B cell (primary cell): ENCODE measurements at regions not wholly inside any gene's neighbourhood (a gene's known extent, or its start where the extent isn't known, plus 50 kb on each side); places are given as distances from the start of the nearest gene placed in this dataset.

ENCODE experiments used
- ATAC-seq: fragments of 200-7000 bp; cut with Tn5 transposase; one replicate; pipeline ENCODE4 v1.10.0; 2021; ENCODE audit warnings: low read depth, mild to moderate bottlenecking, moderate number of reproducible peaks, moderate library complexity
- CTCF ChIA-PET: fragments of 350-600 bp; sonication (Branson Sonifier 250); formaldehyde crosslinking; loops from one replicate; lab custom pipeline; 2021; ENCODE audit warnings: antibody characterized with exemption, inconsistent platforms; lab: Charles Lee
- POLR2A ChIA-PET: fragments of 350-600 bp; sonication (Branson Sonifier 250); formaldehyde crosslinking; loops from one replicate; lab custom pipeline; 2021; ENCODE audit warnings: antibody characterized with exemption; lab: Charles Lee
- DNase-seq: peaks from one replicate; pipeline ENCODE4 v3.0.0; 2013
- H2AFZ ChIP-seq: 2 replicates; pipeline ENCODE4 v1.6.1; 2012; ENCODE audit warnings: mild to moderate bottlenecking, low read depth, low read length; ENCODE audit not compliant: insufficient read depth, poor library complexity, severe bottlenecking
- H3K27ac ChIP-seq, 2 donors: 1 replicate in 1 of 2; 2 replicates in 1 of 2; pipeline ENCODE4 v1.5.1; 2012 to 2013; ENCODE audit warnings: low read length in 2 of 2, mild to moderate bottlenecking in 2 of 2, moderate library complexity in 1 of 2
- H3K27me3 ChIP-seq, 4 experiments: fragments of 200-600 bp in 1 of 4; sonication (generic) in 1 of 4; replicated peaks in 1 of 4; 1 replicate in 2 of 4; 2 replicates in 2 of 4; pipeline versions ENCODE4 v1.6.1 to v1.7.0; 2013 to 2016; ENCODE audit warnings: low read length in 3 of 4, mild to moderate bottlenecking in 2 of 4, mixed read lengths in 1 of 4, moderate library complexity in 1 of 4; ENCODE audit not compliant: insufficient read depth in 4 of 4, control insufficient read depth in 3 of 4; ENCODE audit errors: control extremely low read depth in 1 of 4
- H3K36me3 ChIP-seq, 2 experiments: replicated peaks in 1 of 2; 1 replicate in 1 of 2; 2 replicates in 1 of 2; pipeline versions ENCODE4 v1.6.1 to v1.7.1; 2013; ENCODE audit warnings: low read length in 1 of 2; ENCODE audit not compliant: insufficient read depth in 2 of 2, control insufficient read depth in 1 of 2; ENCODE audit errors: control extremely low read depth in 1 of 2, extremely low read depth in 1 of 2
- H3K4me1 ChIP-seq, 2 donors: fragments of 200-600 bp in 1 of 2; sonication (generic) in 1 of 2; 1 replicate in 1 of 2; 2 replicates in 1 of 2; pipeline versions ENCODE4 v1.5.1 to v1.6.1; 2013 to 2017; ENCODE audit warnings: low read length in 2 of 2; ENCODE audit not compliant: control insufficient read depth in 2 of 2, insufficient read depth in 2 of 2
- H3K4me2 ChIP-seq: replicated peaks from 2 replicates; pipeline ENCODE3; 2012; ENCODE audit warnings: mild to moderate bottlenecking, low read depth, low read length; ENCODE audit not compliant: poor library complexity, severe bottlenecking
- H3K4me3 ChIP-seq, 5 experiments: fragments of 200-600 bp in 1 of 5; sonication (generic) in 1 of 5; 1 replicate in 3 of 5; 2 replicates in 2 of 5; pipeline versions ENCODE4 v1.5.1 to v1.7.0; 2011 to 2016; ENCODE audit warnings: low read length in 4 of 5, mild to moderate bottlenecking in 4 of 5, low read depth in 2 of 5, control low read depth in 1 of 5, moderate library complexity in 1 of 5; ENCODE audit not compliant: insufficient read depth in 1 of 5; ENCODE audit errors: control extremely low read depth in 1 of 5, extremely low read depth in 1 of 5
- H3K79me2 ChIP-seq: fragments of 200-600 bp; sonication (generic); one replicate; pipeline ENCODE4 v1.6.0; 2016; ENCODE audit warnings: low read length; ENCODE audit not compliant: control insufficient read depth, insufficient read depth
- H3K9ac ChIP-seq: fragments of 200-600 bp; sonication (generic); 2 replicates; pipeline ENCODE4 v1.6.1; 2017; ENCODE audit warnings: mild to moderate bottlenecking, low read length, moderate library complexity
- H3K9me3 ChIP-seq, 3 donors: one replicate each; pipeline versions ENCODE4 v1.6.1 to v1.7.1; 2013; ENCODE audit warnings: low read length in 2 of 3; ENCODE audit not compliant: control insufficient read depth in 2 of 3, insufficient read depth in 1 of 3; ENCODE audit errors: control extremely low read depth in 1 of 3
- H4K20me1 ChIP-seq: 2 replicates; pipeline ENCODE4 v1.6.0; 2012; ENCODE audit warnings: mild to moderate bottlenecking, low read length; ENCODE audit not compliant: insufficient read depth, control insufficient read depth, poor library complexity, severe bottlenecking
- H3K27ac Mint-ChIP-seq: one replicate; pipeline ENCODE4 v1.8.0; 2021; ENCODE audit warnings: mixed read lengths
- H3K27me3 Mint-ChIP-seq: one replicate; pipeline ENCODE4 v1.8.0; 2021; ENCODE audit warnings: mixed read lengths
- H3K4me1 Mint-ChIP-seq: one replicate; pipeline ENCODE4 v1.8.0; 2021; ENCODE audit warnings: mixed read lengths
- H3K4me3 Mint-ChIP-seq: one replicate; pipeline ENCODE4 v1.8.0; 2021; ENCODE audit warnings: mixed read lengths
- H3K9me3 Mint-ChIP-seq: one replicate; pipeline ENCODE4 v1.8.0; 2022; ENCODE audit warnings: mixed read lengths; ENCODE audit not compliant: insufficient read depth
- EZH2 ChIP-seq: IDR thresholded peaks from 2 replicates; pipeline ENCODE4 v1.6.1; 2012; ENCODE audit warnings: borderline replicate concordance, low read depth, mild to moderate bottlenecking, moderate library complexity, low read length; ENCODE audit not compliant: insufficient read depth, poor library complexity, severe bottlenecking
- WGBS: methylation state at CpG from one replicate; pipeline ENCODE4 v1.1.5; 2013; ENCODE audit warnings: missing lambda C conversion rate; ENCODE audit not compliant: insufficient coverage; 5-methylcytosine and 5-hydroxymethylcytosine counted together
- intact Hi-C: fragments of 100-400 bp; cut with micrococcal nuclease; formaldehyde crosslinking; loops from one replicate; pipeline ENCODE4 v1.10.0; 2022
- TF ChIP-seq, protein P1 (sequence below): fragments of 200-600 bp; IDR thresholded peaks from one replicate; pipeline ENCODE4 v1.8.0; 2022; ENCODE audit warnings: antibody characterized with exemption, mild to moderate bottlenecking

DNA sequence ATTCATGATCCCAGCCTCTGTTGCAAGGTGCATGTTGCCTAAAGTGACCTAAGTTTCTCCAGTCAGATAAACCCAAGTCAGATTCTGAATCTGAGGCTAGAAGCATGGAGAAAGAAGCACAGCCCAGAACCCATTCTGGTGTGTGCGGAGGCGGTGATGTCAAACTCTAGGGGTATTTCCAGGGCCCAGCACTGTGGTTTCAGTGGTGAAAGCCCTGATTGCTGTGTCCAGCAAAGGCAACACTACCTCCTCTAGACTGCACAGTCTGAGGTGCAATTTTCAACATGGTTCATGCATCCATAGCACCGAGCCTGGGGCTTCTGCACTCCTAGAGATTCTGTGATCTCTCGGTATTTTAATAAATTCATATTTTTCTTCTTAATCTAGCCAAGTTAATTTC lies 264.8 kb upstream of the KLHL29 start:
- H3K4me3 ChIP-seq: no peak overlapping the region
- no peaks in the 10 kb centered on the region for H3K79me2 ChIP-seq
- CTCF ChIA-PET: no interaction called here
- H3K9ac ChIP-seq: no peak overlapping the region
- no peaks in the 10 kb centered on the region for H3K9me3 ChIP-seq
- H3K27me3 Mint-ChIP-seq: no peaks in the 10 kb centered on the region
- no peaks in the 10 kb centered on the region for H3K36me3 ChIP-seq
- H3K4me2 ChIP-seq: no peak overlapping the region
- no peak overlapping the region for H3K27ac Mint-ChIP-seq
- H3K4me1 ChIP-seq: no peaks in the 10 kb centered on the region
- no peak for DNase-seq
- no peaks in the 10 kb centered on the region for H3K9me3 Mint-ChIP-seq
- ATAC-seq: no peak
- POLR2A ChIA-PET: no interaction called here
- no peak overlapping the region for H2AFZ ChIP-seq
- H3K27ac ChIP-seq: no peak overlapping the region
- H3K4me1 Mint-ChIP-seq: no peaks in the 10 kb centered on the region
- no peaks in the 10 kb centered on the region for H4K20me1 ChIP-seq
- intact Hi-C loops: no loop called here
- no peak for TF ChIP-seq EZH2
- TF ChIP-seq, protein P1, sequence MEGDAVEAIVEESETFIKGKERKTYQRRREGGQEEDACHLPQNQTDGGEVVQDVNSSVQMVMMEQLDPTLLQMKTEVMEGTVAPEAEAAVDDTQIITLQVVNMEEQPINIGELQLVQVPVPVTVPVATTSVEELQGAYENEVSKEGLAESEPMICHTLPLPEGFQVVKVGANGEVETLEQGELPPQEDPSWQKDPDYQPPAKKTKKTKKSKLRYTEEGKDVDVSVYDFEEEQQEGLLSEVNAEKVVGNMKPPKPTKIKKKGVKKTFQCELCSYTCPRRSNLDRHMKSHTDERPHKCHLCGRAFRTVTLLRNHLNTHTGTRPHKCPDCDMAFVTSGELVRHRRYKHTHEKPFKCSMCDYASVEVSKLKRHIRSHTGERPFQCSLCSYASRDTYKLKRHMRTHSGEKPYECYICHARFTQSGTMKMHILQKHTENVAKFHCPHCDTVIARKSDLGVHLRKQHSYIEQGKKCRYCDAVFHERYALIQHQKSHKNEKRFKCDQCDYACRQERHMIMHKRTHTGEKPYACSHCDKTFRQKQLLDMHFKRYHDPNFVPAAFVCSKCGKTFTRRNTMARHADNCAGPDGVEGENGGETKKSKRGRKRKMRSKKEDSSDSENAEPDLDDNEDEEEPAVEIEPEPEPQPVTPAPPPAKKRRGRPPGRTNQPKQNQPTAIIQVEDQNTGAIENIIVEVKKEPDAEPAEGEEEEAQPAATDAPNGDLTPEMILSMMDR: no peak
- H3K27me3 ChIP-seq: no peaks in the 10 kb centered on the region
- 89% methylated on average over 2 of the region's 4 CpGs for WGBS
- H3K4me3 Mint-ChIP-seq: no peak overlapping the region

- Histone ChIP-seq H3K4me2 (no peak overlapping the region), H2AFZ (no peak overlapping the region), H3K27me3 (no peaks in the 10 kb centered on the region), H3K79me2 (no peaks in the 10 kb centered on the region), H4K20me1 (no peaks in the 10 kb centered on the region), H3K4me3 (no peak overlapping the region), H3K9me3 (no peaks in the 10 kb centered on the region), H3K9ac (no peak overlapping the region), H3K27ac (no peak overlapping the region), H3K4me1 (no peaks in the 10 kb centered on the region), H3K36me3 (no peaks in the 10 kb centered on the region)
- Mint-ChIP-seq H3K27me3 (peaks cover 3% of the 10 kb centered on the region), H3K9me3 (no peaks in the 10 kb centered on the region), H3K4me1 (no peaks in the 10 kb centered on the region), H3K4me3 (no peak overlapping the region), H3K27ac (no peak overlapping the region)
- ChIA-PET CTCF (no interaction called here), POLR2A (no interaction called here)
- DNase-seq: no peak
- no peak for ATAC-seq
- WGBS: 84% methylated on average over 3 of the region's 4 CpGs
- intact Hi-C loops: no loop called here
- TF ChIP-seq, protein P1: no peak
- TF ChIP-seq EZH2: no peak
Measured at GRCh38 chr2:23121968-23122648, 262.9 kb upstream of the KLHL29 start.
